RWPE2 (cell line): ENCODE measurements at regions not wholly inside any gene's neighbourhood (a gene's known extent, or its start where the extent isn't known, plus 50 kb on each side); places are given as distances from the start of the nearest gene placed in this dataset.

Source experiments
- ATAC-seq: fragments of 200-7000 bp; cut with Tn5 transposase; 3 replicates; pipeline ENCODE4 v1.9.1; 2021; ENCODE audit warnings: low read depth
- DNase-seq: peaks from one replicate; pipeline ENCODE4 v3.0.0-alpha.2; 2020; ENCODE audit warnings: low spot score
- H3K27ac ChIP-seq: fragments of 450-650 bp; 2 replicates; pipeline ENCODE4 v1.5.1; 2017; ENCODE audit warnings: mild to moderate bottlenecking; ENCODE audit not compliant: poor library complexity, severe bottlenecking
- H3K27me3 ChIP-seq: fragments of 250-450 bp; sonication (Bioruptor Pico); 2 replicates; pipeline ENCODE4 v1.5.1; 2021; ENCODE audit warnings: mild to moderate bottlenecking, moderate library complexity; ENCODE audit not compliant: insufficient read depth, poor library complexity, severe bottlenecking
- H3K36me3 ChIP-seq: fragments of 250-450 bp; sonication (Bioruptor Pico); 2 replicates; pipeline ENCODE4 v1.5.1; 2020; ENCODE audit warnings: low read depth, mild to moderate bottlenecking, moderate library complexity
- H3K4me1 ChIP-seq: fragments of 250-450 bp; sonication (Bioruptor Pico); 2 replicates; pipeline ENCODE4 v1.5.1; 2021; ENCODE audit warnings: mild to moderate bottlenecking, moderate library complexity; ENCODE audit not compliant: insufficient read depth, poor library complexity, severe bottlenecking
- H3K4me3 ChIP-seq: fragments of 250-450 bp; sonication (Bioruptor Pico); 2 replicates; pipeline ENCODE4 v1.5.1; 2021; ENCODE audit warnings: mild to moderate bottlenecking, moderate library complexity; ENCODE audit not compliant: severe bottlenecking
- H3K9me3 ChIP-seq: fragments of 250-450 bp; sonication (Bioruptor Pico); 2 replicates; pipeline ENCODE4 v1.5.1; 2021; ENCODE audit warnings: mild to moderate bottlenecking, moderate library complexity; ENCODE audit not compliant: severe bottlenecking
- TF ChIP-seq, protein P1 (sequence below): fragments of 450-650 bp; IDR thresholded peaks from one replicate; pipeline ENCODE4 v1.5.1; 2017; ENCODE audit warnings: mild to moderate bottlenecking, moderate library complexity; ENCODE audit not compliant: poor library complexity, severe bottlenecking

DNA sequence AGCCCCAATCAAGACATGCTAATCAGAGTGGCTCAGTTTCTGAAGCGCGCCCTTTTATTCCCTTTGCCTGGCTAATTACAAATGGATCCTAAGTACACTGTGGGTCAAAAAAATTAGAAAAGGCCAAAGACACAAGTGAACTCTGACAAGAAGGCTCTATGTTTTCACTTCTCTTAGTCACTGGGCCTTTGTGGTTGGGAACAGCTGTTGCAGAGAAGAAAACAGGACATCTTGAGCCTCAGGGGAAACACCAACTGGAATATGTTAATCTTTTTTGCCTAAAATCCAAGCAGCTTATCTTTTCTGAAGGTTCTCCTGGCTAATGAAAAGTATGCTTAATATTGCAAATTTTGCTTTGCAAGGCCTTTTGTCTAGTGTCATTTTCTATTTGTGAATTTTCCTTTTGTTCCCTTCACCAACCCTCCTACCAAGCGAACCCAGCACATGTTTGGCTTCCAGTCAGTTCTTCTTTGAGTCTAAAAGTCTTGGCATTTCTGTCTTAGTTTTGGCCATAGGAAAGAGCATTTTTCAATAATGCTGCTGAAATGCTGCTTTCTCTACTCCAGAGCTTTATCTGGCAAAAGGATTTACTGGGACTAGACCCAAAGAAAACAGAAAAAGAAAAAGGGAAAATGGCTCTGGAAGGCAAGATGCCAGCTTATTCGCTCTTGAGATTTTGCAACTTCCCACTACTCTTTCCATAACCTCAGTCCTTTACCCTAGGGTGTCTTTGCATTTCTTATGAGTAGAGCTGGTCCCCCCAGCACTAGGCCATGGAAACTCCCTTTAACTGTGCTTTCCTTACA is 440.2 kb upstream of the ST6GAL2 start:
- H3K27ac ChIP-seq: no peak overlapping the region
- no peak for DNase-seq

DNA sequence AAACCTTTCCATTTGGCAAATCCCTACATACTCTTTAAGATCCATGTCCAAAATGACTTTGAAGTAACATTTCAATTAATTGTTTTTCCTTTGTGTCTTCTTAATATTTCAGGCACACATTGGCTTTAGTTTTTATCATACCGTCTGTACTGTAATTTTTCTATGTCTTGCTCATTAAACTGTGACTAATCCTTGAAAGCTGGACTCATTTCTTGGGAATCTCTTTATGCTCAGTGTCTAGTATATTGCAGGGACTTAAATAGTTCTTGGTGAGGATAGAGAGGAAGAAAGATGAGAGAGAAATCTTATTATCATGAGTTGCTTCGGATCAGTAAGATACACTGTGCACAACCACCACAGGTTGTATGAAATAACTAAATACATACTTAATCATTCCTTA is 448.3 kb upstream of the ST6GAL2 start:
- Histone ChIP-seq H3K9me3 (no peaks in the 10 kb centered on the region), H3K27me3 (peaks cover 4% of the 10 kb centered on the region), H3K4me3 (no peak overlapping the region), H3K27ac (no peak overlapping the region), H3K4me1 (no peaks in the 10 kb centered on the region), H3K36me3 (no peaks in the 10 kb centered on the region)
- DNase-seq (no peak), ATAC-seq (no peak)
- TF ChIP-seq, protein P1, sequence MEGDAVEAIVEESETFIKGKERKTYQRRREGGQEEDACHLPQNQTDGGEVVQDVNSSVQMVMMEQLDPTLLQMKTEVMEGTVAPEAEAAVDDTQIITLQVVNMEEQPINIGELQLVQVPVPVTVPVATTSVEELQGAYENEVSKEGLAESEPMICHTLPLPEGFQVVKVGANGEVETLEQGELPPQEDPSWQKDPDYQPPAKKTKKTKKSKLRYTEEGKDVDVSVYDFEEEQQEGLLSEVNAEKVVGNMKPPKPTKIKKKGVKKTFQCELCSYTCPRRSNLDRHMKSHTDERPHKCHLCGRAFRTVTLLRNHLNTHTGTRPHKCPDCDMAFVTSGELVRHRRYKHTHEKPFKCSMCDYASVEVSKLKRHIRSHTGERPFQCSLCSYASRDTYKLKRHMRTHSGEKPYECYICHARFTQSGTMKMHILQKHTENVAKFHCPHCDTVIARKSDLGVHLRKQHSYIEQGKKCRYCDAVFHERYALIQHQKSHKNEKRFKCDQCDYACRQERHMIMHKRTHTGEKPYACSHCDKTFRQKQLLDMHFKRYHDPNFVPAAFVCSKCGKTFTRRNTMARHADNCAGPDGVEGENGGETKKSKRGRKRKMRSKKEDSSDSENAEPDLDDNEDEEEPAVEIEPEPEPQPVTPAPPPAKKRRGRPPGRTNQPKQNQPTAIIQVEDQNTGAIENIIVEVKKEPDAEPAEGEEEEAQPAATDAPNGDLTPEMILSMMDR: no peak

More for the DNA sequence above, 440.2 kb upstream of the ST6GAL2 start:
- Histone ChIP-seq H3K4me3 (no peak overlapping the region), H3K9me3 (no peaks in the 10 kb centered on the region), H3K4me1 (no peaks in the 10 kb centered on the region), H3K36me3 (no peaks in the 10 kb centered on the region), H3K27me3 (no peaks in the 10 kb centered on the region)
- TF ChIP-seq, protein P1: no peak
- no peak for ATAC-seq

DNA sequence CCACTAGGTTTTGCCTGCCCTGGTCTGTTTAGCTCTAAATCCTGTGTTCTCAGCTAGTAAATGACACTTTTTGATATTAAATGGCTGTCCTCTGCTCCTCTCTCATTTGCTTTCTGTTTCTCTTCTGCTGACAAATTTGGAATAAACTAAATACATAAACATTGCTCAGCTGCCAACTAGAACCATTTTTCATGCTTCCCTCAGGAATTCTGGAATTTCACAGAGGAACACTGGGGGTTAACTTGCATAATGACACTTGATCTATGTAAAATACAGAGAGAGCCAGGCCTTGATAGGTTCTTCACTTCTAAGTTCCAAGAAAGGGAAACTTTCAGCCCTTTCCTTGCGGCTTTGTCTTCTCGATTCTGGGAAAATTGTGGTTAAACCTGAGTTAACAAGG is 450.6 kb upstream of the ST6GAL2 start:
- H3K9me3 ChIP-seq: no peaks in the 10 kb centered on the region
- no peak overlapping the region for H3K27ac ChIP-seq
- no peaks in the 10 kb centered on the region for H3K36me3 ChIP-seq
- no peaks in the 10 kb centered on the region for H3K4me1 ChIP-seq
- no peak for ATAC-seq
- no peak overlapping the region for H3K4me3 ChIP-seq
- DNase-seq: no peak
- peaks cover 4% of the 10 kb centered on the region for H3K27me3 ChIP-seq
- TF ChIP-seq, protein P1: no peak

DNA sequence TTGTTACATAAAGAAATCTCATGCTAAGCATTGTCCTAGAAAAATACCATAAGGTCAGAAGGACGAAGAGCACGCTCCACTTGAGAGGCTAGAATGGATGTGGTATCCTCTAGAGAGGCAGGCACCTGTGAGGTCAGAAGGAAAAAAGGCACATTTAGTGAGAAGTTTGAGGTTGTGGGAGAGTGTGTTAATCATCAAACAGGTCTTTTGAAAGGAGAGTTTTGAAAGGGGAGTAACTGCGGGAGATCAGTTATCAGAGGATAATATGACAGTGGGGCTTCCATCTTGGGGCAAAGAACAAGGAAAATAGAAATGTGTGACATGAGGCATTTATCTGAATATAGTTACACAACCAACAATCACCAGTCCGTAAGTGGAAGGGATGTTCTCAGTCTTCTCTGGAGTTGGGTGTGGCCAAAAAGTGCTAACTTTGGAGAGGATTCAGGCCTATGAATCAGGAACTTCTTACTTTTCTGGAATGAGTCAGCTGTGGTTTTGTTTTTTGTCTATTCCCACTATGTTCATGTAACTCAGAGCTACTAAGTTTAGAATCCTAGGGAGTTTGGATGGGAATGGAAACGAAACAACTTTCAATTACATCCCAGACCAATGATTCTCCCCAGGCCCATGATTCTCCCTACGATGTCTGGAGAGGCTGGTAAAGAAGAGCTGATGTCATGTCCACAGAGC is 451.4 kb upstream of the ST6GAL2 start:
- Histone ChIP-seq H3K9me3 (peaks cover 2% of the 10 kb centered on the region), H3K27me3 (peaks cover 4% of the 10 kb centered on the region), H3K4me3 (no peak overlapping the region), H3K27ac (no peak overlapping the region), H3K36me3 (no peaks in the 10 kb centered on the region), H3K4me1 (no peaks in the 10 kb centered on the region)
- TF ChIP-seq, protein P1: no peak
- peak; percentile 35; the same call in 1 of the 3 replicates for ATAC-seq
- no peak for DNase-seq
